CD4-positive, alpha-beta T cell treated with Interferon gamma for 1 hour (primary cell): ENCODE measurements at regions not wholly inside any gene's neighbourhood (a gene's known extent, or its start where the extent isn't known, plus 50 kb on each side); places are given as distances from the start of the nearest gene placed in this dataset.
A peak's percentile ranks its signal among the peaks of the same experiment; 100 is the strongest.

ENCODE experiments used
- DNase-seq: peaks from one replicate; pipeline ENCODE4 v3.0.0-alpha.2; 2020

GRCh38 chr6:14620522-14620921 is 502.9 kb downstream of the CD83 start:
- DNase-seq = no peak

GRCh38 chr6:14621518-14621917 is 503.9 kb downstream of the CD83 start:
- no peak for DNase-seq

DNA sequence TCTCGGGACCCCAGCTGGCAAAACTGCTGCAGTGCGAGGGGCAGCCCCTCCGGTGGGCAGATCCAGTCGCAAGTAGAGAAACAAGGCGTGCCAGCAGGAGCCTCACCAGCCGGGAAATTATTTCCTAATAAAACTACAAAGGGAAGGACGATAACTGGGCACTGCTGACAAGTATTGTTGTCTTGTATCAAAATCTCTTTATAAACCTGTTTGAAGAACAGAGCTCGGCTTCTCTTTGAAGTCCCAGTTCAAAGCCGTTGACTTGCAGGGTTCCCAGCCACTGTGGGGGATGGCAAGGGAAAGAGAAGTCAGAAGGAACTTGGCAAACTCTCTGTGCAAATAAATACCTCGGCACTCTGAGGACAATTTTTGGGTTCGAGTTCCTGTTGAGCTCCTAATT is 504.5 kb downstream of the CD83 start:
- DNase-seq = no peak

GRCh38 chr6:14622909-14623505 is 505.4 kb downstream of the CD83 start:
- DNase-seq = no peak

DNA sequence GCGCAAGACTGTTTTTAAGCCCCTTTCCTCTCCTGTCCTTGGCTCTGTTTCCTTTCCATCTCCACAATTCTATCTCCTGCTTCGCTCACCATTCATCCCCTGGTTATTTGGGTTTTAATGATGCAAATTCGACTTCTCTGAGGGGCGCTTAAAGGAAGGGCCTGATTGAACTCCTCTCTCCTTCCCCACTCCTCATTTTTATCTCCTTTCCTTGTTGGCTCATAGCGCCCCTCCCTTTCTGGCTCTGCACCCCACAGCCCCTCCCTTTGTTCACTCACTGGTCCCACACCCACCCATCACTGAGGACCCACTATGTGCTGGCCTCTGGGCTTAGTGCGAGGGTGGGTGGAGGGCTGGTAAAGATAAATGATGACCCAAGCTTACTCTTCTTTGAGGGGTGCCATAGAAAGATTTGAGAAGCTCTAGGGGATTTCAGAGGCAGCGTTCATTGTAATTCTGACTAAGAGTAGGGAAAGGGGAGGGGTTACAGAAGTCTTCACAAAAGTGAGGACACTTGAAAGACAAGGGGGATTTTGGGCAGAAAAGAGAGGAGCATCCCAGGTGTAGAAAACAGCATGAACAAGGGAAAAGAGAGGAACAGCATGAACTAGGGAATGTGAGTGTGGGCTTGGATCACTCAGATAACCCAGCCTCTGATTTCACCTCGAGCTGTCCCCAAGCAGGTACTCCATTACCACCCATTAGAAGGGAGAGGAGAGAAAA is 507.8 kb downstream of the CD83 start:
- no peak for DNase-seq

- DNase-seq = no peak
Observed at GRCh38 chr6:14626556-14626955, 509.0 kb downstream of the CD83 start.

GRCh38 chr6:14630016-14630415 is 512.4 kb downstream of the CD83 start:
- DNase-seq = no peak

- no peak for DNase-seq
Observed at GRCh38 chr6:14633479-14633878, 515.9 kb downstream of the CD83 start.

- no peak for DNase-seq
Observed at GRCh38 chr6:14634072-14634471, 516.5 kb downstream of the CD83 start.

DNA sequence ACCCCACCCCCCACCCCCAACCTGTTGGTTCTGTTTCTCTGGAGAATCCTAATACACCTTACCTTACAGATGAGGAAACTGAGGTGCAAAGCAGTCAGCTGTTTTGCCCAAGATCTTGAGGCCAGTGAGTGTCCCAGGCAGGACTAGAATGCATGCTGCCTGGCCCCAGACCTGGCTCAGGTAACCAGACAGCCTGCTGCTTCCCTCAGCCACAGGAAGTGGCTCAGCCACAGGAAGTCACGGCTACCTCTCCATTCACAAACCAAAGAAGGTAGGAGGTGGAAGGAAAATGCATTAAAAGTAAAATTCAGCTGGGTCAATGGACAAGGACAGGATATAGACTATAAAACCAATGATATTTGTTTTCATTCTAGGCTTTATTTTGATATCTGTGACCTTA is 517.6 kb downstream of the CD83 start:
- DNase-seq = peak; percentile 52

DNA sequence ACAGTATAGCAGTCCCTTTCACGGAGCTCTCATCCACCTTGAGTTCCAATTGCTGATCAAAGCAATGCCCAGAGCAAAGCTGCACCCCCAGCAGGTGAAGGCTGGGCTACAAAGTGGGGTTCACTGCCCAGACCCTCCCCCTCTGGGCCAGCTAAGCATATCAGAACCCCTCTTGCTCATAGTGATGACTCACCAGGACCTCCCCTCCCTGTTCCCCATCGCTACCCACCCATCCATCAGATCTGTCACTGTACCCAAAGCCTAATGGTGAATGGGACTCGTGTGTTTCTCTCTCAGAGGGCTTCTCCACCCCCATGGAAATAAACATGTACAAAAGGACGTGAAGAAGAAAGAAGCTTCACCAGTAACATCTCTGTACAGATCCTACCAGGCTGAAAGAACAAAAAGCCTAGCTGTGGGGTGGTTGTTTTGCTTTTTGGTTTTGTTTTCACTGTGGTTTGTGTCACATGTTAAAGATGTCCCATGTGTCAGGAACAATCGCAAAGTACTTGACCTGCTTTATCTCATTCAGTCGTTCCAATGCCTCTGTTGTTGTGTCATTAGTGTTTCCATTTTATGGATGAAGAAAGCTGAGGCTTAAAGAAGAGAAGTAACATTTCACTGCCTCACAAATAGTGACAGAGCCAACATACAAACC is 518.5 kb downstream of the CD83 start:
- no peak for DNase-seq

DNA sequence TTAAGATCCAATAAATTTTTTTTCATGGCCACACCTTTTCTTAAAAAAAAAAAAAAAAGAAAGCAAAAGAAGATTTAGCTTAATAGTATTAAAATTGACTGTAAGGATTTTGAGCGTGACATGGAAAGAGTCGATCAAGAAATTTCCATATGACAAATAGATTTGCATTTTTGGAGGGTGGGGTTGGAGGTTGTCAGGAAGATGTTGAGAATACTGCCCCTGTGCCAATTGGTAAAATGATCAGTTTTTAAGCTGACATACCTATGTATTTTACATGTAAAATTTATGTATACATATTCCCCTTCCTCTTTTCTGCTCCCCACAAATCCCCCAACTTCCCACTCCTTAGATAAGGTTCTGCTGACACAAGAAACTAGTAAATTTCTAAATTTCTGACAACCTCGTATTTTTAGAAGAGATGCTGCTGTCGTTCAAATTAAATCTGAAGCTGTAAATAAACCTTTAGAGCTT is 520.9 kb downstream of the CD83 start:
- DNase-seq = no peak

GRCh38 chr6:14638906-14639761 is 521.6 kb downstream of the CD83 start:
- peak; percentile 28 for DNase-seq

DNA sequence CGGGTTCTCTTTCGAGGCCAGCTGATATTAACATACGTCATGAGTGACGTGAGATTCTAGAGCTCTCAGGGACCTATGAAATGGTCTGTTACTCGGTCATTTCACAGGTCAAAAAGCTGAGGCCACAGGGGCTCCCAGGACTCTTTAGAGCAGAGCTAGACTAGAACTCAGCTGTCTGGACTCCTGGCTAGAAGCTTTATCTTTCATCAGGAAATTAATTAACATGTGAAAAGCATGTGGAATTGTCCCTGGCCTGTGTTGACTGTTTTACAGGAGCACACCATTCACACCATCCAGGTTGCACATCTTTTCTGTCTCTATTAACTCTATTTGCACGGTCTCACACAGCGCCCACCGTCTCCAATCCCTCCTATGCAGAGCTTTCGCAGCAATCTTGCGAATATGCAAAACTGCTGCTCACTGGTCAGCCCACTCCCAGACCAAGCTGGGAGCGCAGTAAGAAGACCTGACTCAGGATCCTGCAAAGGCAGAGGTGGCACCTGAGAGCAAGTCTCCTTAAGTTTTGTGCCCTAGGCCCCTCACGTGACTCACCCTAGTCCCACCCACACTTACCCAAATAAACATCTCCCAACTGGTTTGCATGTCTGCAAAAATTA is 522.5 kb downstream of the CD83 start:
- no peak for DNase-seq

DNA sequence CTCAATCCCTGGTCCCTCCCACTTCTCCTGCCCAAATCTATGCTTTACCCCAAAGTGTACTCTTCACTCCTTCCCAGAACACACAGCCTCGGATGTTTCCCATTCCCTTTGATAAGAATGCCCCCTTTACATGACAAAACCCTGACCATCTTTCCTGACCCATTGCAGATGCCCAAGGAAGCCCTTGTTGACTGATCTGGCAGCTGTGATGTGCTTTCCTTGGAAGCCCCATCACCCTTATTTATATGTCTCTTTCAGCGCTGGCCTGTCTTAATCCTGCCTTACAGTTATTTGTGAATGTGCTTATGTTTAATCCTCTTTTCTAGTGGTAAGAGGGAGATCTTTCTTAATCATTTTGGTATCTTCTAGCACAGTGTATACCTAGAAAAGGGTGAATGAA is 523.1 kb downstream of the CD83 start:
- DNase-seq = no peak

- DNase-seq = no peak
Observed at GRCh38 chr6:14641423-14642135, 524.0 kb downstream of the CD83 start.

GRCh38 chr6:14642136-14642505 is 524.5 kb downstream of the CD83 start:
- no peak for DNase-seq

DNA sequence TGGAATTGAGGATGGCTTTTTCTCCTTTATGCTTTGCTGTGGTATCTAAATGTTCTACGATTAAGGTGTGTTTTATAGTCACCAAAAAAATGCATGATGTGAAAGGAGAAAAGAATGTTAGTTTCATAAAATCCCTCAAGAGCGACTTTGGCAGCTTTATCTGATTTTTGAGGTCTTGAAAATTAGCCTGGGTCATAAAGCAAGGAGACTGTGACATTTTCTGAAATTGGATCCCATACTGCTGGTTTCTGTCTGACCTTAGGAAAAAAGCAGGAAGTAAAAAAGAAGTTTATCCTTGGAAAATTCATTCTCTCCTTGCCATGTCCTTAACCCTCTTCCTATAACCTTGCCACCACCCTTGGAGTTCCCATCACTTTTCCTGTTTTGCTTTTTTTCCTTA is 525.3 kb downstream of the CD83 start:
- no peak for DNase-seq

DNA sequence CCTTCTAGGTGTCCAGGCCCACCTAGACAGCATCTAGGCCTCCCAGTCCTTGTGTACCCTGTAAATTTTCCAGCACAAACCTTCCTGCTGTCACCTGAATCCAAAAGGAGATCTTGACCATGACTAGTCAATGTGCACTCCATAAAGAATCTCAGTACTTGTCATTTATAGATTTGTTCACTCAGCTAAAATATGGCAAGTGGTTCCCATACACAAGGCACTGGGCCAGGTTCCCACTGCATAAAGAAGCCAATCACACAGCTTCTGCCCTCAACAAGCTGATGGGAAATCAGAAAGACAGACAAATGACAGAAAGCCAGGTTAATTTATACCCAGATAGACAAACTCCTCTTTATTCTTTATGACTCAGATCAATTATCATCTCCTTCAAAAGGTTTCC is 526.8 kb downstream of the CD83 start:
- DNase-seq = no peak

DNA sequence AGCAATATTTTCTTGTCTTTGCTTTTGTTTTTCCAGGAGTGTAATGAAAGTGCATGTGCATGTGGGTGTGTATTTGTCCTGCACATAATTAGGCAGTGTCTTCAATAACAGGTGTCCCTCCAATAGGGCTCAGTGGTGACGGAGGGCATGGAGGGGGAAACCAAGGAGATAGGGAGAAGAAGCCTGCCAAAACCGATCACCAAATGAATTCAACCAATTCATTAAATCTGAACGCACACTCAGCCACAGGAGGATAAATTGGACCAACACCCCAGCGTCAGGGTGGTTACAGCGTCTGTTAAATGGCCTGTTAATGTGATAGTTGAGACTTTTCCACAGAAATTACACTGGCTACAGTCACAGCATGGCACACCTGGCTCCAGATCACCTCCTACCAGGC is 527.6 kb downstream of the CD83 start:
- no peak for DNase-seq

GRCh38 chr6:14645841-14646240 is 528.3 kb downstream of the CD83 start:
- DNase-seq = no peak

DNA sequence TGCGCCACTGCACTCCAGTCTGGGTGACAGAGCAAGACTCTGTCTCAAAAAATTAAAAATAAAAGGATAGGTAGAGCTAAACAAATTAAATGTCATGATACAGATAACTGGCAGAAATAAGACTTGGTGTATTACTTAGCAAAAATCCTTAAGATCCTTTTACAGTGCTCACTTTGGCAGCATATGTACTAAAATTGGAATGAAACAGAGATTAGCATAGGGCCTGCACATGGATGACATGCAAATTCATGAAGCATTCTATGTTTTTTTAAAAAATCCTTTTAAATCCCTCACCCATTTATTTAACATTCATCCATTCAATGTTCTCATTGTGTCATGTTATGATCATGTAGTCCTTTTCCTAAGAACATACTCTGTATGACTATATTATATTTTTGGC is 528.8 kb downstream of the CD83 start:
- DNase-seq = no peak
